Common myeloid progenitor, CD34-positive (primary cell): ENCODE measurements at regions not wholly inside any gene's neighbourhood (a gene's known extent, or its start where the extent isn't known, plus 50 kb on each side); places are given as distances from the start of the nearest gene placed in this dataset.

Experiments
- CTCF ChIA-PET: fragments of 350-600 bp; sonication (Branson Sonifier 250); formaldehyde crosslinking; loops from one replicate; lab custom pipeline; 2021; ENCODE audit warnings: antibody characterized with exemption; lab: Charles Lee
- POLR2A ChIA-PET: fragments of 350-600 bp; sonication (Branson Sonifier 250); formaldehyde crosslinking; loops from one replicate; lab custom pipeline; 2021; ENCODE audit warnings: antibody characterized with exemption; lab: Charles Lee
- DNase-seq, 3 donors: peaks; one replicate each; pipeline versions ENCODE4 v3.0.0 to v3.0.0-alpha.2; 2013
- H3K27ac ChIP-seq, 2 experiments: 1 replicate in 1 of 2; 2 replicates in 1 of 2; pipeline ENCODE4 v1.7.0; 2013; ENCODE audit warnings: inconsistent platforms in 2 of 2, low read length in 2 of 2, mild to moderate bottlenecking in 2 of 2, low read depth in 1 of 2, moderate library complexity in 1 of 2; ENCODE audit not compliant: severe bottlenecking in 2 of 2, insufficient read depth in 1 of 2, poor library complexity in 1 of 2
- H3K27me3 ChIP-seq, 5 experiments: replicated peaks in 2 of 5; 1 replicate in 3 of 5; 2 replicates in 2 of 5; pipeline versions ENCODE4 v1.6.1 to v1.7.0; 2013; ENCODE audit warnings: low read length in 4 of 5, mild to moderate bottlenecking in 2 of 5, moderate library complexity in 2 of 5, inconsistent platforms in 1 of 5; ENCODE audit not compliant: insufficient read depth in 5 of 5, control insufficient read depth in 4 of 5
- H3K36me3 ChIP-seq, 4 experiments: 1 replicate in 2 of 4; 2 replicates in 2 of 4; pipeline versions ENCODE4 v1.6.1 to v1.7.0; 2013; ENCODE audit warnings: low read length in 3 of 4, control low read depth in 1 of 4, mild to moderate bottlenecking in 1 of 4; ENCODE audit not compliant: control insufficient read depth in 4 of 4, insufficient read depth in 4 of 4
- H3K4me1 ChIP-seq, 4 experiments: 1 replicate in 3 of 4; 2 replicates in 1 of 4; pipeline versions ENCODE4 v1.6.1 to v1.7.1; 2013; ENCODE audit warnings: low read length in 3 of 4, mild to moderate bottlenecking in 3 of 4, control low read depth in 1 of 4, inconsistent platforms in 1 of 4, moderate library complexity in 1 of 4; ENCODE audit not compliant: control insufficient read depth in 4 of 4, insufficient read depth in 4 of 4; ENCODE audit errors: control extremely low read depth in 1 of 4
- H3K4me3 ChIP-seq, 7 experiments: 1 replicate in 4 of 7; 2 replicates in 3 of 7; pipeline versions ENCODE4 v1.5.1 to v1.7.0; 2013; ENCODE audit warnings: mild to moderate bottlenecking in 7 of 7, low read length in 6 of 7, moderate library complexity in 6 of 7, inconsistent platforms in 2 of 7, low read depth in 2 of 7, control low read depth in 1 of 7; ENCODE audit not compliant: insufficient read depth in 4 of 7, control insufficient read depth in 1 of 7; ENCODE audit errors: extremely low read depth in 1 of 7
- H3K9me3 ChIP-seq, 5 experiments: 1 replicate in 4 of 5; 2 replicates in 1 of 5; pipeline versions ENCODE4 v1.6.1 to v1.7.1; 2013; ENCODE audit warnings: low read length in 4 of 5, mild to moderate bottlenecking in 2 of 5, inconsistent platforms in 1 of 5, low read depth in 1 of 5, moderate library complexity in 1 of 5; ENCODE audit not compliant: control insufficient read depth in 4 of 5, insufficient read depth in 2 of 5; ENCODE audit errors: control extremely low read depth in 1 of 5
- WGBS: methylation state at CpG from one replicate; pipeline ENCODE4 v1.1.5; 2013; ENCODE audit not compliant: insufficient coverage; 5-methylcytosine and 5-hydroxymethylcytosine counted together

DNA sequence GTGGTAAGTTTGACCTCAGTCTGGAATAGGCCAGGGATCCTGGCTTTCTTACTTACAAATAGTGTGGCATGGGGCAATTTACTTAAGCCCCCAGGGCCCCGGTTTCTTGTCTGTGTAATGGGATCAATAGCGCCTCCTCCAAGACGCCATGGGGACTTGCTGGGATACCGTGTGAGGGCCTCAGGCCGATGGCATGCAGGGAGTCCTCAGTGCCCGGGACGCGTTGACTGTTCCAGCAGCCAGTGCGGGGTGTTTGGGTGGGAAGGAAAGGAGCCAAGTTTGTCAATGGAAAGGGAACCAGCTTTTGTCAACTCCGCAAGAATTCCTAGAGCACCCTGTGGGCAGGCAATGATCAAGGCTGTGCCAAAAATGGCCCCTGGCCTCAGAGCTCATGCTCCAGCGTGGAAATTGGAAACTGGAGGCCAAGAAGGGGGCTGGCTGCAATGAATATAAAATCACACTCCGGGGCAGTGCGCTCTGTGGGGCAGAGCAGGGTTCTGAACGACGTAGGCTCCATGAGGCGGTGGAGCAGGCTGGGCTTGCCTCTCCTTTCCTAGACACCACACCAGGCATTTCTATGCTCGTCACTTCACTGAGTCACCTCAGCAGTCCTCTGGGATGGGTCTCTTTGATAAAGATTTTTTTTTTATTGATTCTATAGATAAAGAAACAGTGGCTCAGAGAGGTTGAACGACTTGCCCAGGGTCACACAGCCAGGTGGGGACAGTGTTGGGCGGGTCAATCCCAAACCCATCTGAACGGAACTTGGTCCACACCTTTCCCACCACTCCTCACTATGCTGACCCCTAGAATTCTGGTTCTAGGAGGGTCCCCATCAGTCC is 56.7 kb upstream of the ASAP2 start:
- no peak for DNase-seq
- H3K4me1 ChIP-seq = peaks cover 0 to 6% (median 0%) of the 10 kb centered on the region in 4 experiments
- no peak overlapping the region for H3K4me3 ChIP-seq
- ChIA-PET POLR2A (no interaction called here), CTCF (no interaction called here)
- peaks cover 0 to 4% (median 0%) of the 10 kb centered on the region in 5 experiments for H3K27me3 ChIP-seq
- H3K9me3 ChIP-seq = no peaks in the 10 kb centered on the region
- H3K36me3 ChIP-seq = no peaks in the 10 kb centered on the region
- H3K27ac ChIP-seq = no peak overlapping the region
- 92% methylated on average over 18 of the region's 20 CpGs for WGBS

- Histone ChIP-seq H3K27me3 (peaks cover 0 to 6% (median 0%) of the 10 kb centered on the region in 5 experiments), H3K36me3 (no peaks in the 10 kb centered on the region), H3K4me1 (peaks cover 0 to 6% (median 0%) of the 10 kb centered on the region in 4 experiments), H3K9me3 (no peaks in the 10 kb centered on the region), H3K27ac (no peak overlapping the region), H3K4me3 (no peak overlapping the region)
- POLR2A ChIA-PET = no interaction called here
- CTCF ChIA-PET = no interaction called here
- 95% methylated on average over 2 of the region's 5 CpGs for WGBS
- no peak for DNase-seq
Measured at GRCh38 chr2:9149388-9149660, 57.3 kb upstream of the ASAP2 start.

- Histone ChIP-seq H3K36me3 (no peaks in the 10 kb centered on the region), H3K27me3 (peaks cover 0 to 9% (median 4%) of the 10 kb centered on the region in 5 experiments), H3K9me3 (no peaks in the 10 kb centered on the region), H3K4me1 (peaks cover 0 to 8% (median 6%) of the 10 kb centered on the region in 4 experiments), H3K4me3 (no peak overlapping the region), H3K27ac (no peak overlapping the region)
- 96% methylated on average over 5 of the region's 6 CpGs for WGBS
- DNase-seq = no peak
- POLR2A ChIA-PET = no interaction called here
- CTCF ChIA-PET = no interaction called here
Measured at GRCh38 chr2:9146646-9147045, 60.0 kb upstream of the ASAP2 start.

DNA sequence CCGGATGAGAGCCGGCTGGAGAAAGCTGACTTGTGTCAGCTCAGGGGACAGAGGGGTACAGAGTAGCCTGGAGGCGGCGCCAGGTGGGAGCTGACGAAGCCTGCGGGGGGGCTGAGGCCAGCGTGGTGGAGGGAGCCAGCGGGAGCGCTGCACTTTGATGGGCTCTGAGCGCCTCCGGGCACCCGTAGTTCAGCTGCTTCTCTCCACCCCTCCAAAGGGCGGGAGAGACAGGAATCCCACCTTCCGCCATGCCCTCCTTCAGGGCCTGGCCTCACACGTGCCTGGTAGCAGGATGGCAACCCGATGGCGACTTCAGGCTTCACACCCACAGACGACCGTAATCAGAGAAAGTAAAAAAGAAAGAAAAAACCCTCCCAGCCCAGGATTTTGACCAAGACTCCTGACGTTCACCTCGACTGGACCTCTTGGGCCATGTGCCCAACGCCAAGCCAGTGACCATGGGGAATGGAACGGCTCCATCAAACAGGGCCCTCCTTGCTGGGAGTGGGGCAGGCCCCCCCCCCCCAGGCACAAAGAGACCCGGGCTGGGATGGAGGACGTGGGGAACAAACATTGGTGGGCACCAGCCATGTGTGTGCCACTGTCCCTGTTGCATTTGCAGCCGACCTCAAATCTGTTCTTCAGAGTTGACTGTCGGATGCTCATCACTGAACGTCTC is 60.7 kb upstream of the ASAP2 start:
- peaks cover 0 to 9% (median 4%) of the 10 kb centered on the region in 5 experiments for H3K27me3 ChIP-seq
- H3K27ac ChIP-seq = no peak overlapping the region
- H3K9me3 ChIP-seq = no peaks in the 10 kb centered on the region
- ChIA-PET CTCF (interaction anchor here (1.0 to 1.8 kb wide), 2 partner anchors 186 to 225 kb away, joined by 3 to 6 read pairs; no protein-coding TSS in a partner anchor), POLR2A (no interaction called here)
- 95% methylated on average over 22 of the region's 28 CpGs for WGBS
- peaks cover 0 to 8% (median 6%) of the 10 kb centered on the region in 4 experiments for H3K4me1 ChIP-seq
- no peak for DNase-seq
- H3K4me3 ChIP-seq = no peak overlapping the region
- no peaks in the 10 kb centered on the region for H3K36me3 ChIP-seq

- no peak overlapping the region for H3K27ac ChIP-seq
- DNase-seq = no peak
- peaks cover 0 to 9% (median 4%) of the 10 kb centered on the region in 5 experiments for H3K27me3 ChIP-seq
- WGBS = 92% methylated on average over 9 of the region's 13 CpGs
- no peak overlapping the region for H3K4me3 ChIP-seq
- H3K4me1 ChIP-seq = peaks cover 0 to 8% (median 6%) of the 10 kb centered on the region in 4 experiments
- ChIA-PET POLR2A (no interaction called here), CTCF (interaction anchor here (0.8 to 1.8 kb wide), 5 partner anchors 22 to 277 kb away, joined by 3 to 7 read pairs (median 3); partner anchors contain the start of genes CPSF3 and ITGB1BP1)
- H3K9me3 ChIP-seq = no peaks in the 10 kb centered on the region
- no peaks in the 10 kb centered on the region for H3K36me3 ChIP-seq
Measured at GRCh38 chr2:9145109-9145751, 61.4 kb upstream of the ASAP2 start.

- Histone ChIP-seq H3K4me3 (no peak overlapping the region), H3K9me3 (no peaks in the 10 kb centered on the region), H3K27me3 (peaks cover 0 to 9% (median 4%) of the 10 kb centered on the region in 5 experiments), H3K4me1 (peaks cover 0 to 8% (median 6%) of the 10 kb centered on the region in 4 experiments), H3K36me3 (no peaks in the 10 kb centered on the region), H3K27ac (no peak overlapping the region)
- WGBS = 100% methylated on average over 3 of the region's 5 CpGs
- no peak for DNase-seq
- ChIA-PET CTCF (interaction anchor here (0.8 to 1.8 kb wide), 5 partner anchors 23 to 278 kb away, joined by 3 to 7 read pairs (median 3); partner anchors contain the start of genes CPSF3 and ITGB1BP1), POLR2A (no interaction called here)
Measured at GRCh38 chr2:9144617-9145016, 62.0 kb upstream of the ASAP2 start.
